NCI-H1105 (cell line): ENCODE measurements at regions not wholly inside any gene's neighbourhood (a gene's known extent, or its start where the extent isn't known, plus 50 kb on each side); places are given as distances from the start of the nearest gene placed in this dataset.
"Not testable (repeated sequence)": the region's sequence is repeated elsewhere in the genome, so short reads cannot be mapped to it uniquely, and the experiment has no call there.

Source experiments
- DNase-seq: peaks from one replicate; lab custom pipeline; 2025; lab: John Stamatoyannopoulos, UW

- DNase-seq = no peak
Observed at GRCh38 chr6:145546265-145546664, 189.1 kb downstream of the EPM2A start.

DNA sequence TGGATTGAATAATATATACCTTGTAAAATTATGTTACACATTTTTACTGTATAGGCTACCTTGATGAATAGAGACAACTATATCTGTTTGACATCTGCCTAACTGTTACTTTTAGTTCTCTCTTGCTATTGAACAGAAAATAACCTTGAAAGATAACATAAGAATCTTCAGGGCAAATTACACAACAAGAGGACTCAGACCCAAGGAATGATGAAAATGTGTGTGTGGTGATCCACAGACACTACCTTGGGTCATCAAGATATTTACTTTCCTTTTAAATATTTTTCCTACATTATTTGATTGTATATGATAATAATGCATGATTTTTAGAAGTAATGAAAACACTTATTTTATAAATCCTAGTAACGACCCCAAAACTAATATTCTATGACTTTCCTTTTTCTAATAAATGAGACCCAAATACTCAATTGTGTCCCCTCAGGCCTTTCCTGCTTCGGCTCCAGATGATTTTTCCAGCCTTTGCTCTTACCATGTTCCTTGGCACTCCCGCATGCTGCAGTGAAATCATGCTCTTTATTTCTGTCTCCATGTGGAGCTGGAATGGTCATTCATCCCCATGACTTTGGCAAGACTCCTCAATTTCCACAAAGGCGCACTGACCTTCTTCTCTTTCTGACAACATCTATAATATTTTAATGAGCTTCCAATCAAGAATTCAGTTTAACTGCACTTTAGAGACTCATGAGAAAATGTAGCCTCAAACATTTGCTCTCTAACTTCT, 187.6 kb downstream of the EPM2A start:
- no peak for DNase-seq

DNA sequence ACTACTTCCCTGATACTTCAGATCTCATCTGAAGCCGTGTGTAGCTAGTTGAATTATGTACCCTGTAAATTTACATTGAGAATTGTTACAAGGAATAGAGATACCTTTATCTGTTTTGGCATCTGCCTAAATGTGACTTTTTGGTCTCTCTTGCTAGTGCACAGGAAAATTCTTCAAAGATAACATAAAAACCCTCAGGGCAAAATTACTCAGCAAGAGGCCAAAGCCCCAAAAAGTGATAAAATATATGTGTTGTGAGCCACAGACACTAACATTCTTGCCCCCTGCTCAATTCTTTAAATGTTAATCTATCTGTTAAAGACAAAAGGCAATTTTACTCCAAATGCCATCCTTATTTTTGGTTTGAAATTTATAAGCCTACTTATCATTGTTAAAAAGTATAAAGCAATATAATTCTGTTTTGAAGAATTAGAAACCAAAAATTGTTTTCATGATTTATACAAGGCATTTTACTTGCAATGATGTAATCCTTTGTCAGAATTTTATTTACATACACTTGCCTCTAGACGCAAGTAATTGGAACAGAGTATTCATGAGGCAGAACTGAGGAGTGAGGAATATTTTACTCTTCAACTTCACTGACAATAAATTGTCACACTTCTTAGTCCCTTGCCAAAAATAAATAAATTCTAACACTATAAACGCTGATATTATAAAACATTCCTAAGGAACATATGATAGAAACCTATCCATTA, 186.2 kb downstream of the EPM2A start:
- no peak for DNase-seq

DNA sequence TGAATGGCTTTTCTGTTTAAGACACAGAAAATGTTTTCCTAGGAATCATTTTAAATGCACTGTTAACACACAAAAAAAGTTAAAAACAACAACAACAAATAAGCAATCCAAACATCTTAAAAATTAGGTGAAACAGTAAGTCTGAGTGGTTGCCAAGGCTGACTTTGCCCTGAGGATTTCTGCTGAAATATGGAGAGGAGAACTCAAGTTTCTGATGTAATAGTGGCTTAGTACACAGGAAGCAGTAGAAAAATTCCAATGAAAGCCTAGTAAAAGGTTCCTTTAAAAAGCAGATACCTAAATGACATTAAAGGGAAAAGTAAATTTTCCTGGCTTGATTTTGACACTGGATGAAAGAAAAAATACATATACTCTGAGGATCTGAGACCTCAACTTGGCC, 184.2 kb downstream of the EPM2A start:
- no peak for DNase-seq

DNA sequence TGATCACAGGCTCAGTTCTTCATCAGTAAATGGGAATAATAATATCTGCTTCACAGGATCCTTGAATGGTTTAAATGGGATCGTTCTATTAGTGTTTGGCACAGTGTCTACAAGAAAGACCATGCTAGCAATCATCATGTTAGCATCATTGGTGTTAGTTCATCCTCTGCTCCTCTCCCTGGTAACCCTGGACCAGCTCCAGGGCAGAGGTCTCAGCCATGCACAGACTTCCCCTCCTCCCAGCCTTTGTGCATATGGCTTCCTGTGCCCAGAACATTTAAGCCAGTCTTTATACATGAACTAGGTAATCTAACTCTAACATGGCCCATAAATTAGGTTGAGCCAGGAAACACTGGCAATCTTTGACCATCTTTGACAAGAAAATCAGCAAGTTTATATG, 180.2 kb downstream of the EPM2A start:
- DNase-seq = no peak

DNA sequence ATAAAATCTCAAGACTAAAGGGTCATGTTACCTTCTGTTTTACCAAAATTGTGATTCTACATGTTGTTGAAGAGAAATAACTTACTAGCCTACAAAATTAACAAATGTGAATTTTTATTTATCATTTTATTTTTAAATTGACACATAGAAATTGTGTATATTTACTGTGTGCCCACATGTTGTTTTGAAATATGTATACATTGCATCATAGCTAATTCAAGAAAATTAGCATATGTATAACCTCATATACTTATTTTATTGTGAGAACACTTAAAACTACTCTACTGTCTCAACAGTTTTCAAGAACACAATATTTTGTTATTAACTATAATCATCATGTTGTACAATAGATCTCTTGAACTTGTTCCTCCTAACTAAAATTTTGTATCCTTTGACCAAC, 177.8 kb downstream of the EPM2A start:
- DNase-seq = no peak

GRCh38 chr6:145559836-145560235, 175.5 kb downstream of the EPM2A start:
- DNase-seq = no peak

GRCh38 chr6:145561095-145562072, 173.9 kb downstream of the EPM2A start:
- DNase-seq = no peak

DNA sequence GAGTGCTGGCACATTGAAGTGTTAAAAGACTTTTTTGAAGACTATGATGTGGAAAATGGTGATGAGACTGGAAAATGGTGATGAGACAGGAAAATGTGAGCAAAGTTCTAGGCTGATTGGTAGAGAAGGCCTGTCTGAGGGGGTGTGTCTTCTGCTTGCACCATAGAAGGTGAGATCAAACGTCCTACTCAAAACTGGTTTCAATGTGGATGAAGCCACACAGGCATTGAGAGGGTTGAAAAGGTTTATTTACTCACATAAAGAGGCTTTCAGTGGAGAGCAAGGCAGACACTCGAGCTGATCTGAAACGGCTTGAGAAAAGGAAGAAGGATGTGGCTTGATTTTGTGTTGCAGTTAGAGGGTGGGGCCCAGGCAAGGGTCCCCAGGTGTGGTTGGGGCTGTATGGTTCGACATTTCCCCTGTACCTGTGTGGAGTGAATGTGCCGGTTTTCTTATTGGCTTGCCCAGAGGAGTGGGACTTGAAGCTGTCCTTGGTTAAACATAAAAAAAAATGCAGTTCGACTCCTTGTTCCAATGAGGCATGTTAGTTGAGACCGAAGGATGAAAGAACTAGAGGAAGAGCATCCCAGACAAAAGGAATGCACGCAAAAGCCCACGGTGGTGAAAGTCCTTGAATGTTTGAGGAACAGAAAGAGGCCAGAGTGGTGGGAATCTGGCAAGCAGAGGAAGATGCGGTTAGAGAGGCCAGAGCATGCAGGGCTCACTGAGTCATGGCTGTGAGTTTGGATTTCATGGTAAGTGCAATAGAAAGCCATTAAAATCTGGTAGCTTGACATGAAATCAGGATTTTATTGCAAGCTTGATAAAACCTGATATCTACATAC, 172.3 kb downstream of the EPM2A start:
- no peak for DNase-seq

DNA sequence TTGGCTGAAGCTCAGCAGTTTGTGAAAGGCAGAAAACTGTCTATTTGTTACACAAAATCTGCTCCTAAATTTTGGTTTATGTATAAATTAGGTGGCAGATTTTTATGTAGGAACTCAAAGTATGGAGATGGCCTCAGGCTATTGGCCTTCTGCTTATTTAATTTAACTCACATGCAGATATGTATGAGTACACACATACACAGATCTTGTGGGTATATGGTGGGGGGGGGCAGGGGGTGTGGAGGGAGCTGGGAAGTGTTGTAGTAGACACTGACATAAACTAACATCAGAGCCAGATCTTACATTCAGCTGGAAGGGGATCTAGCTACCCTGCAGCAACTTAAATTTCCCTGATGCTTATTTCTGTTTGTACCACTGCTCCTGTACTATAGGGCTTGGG, 170.8 kb downstream of the EPM2A start:
- DNase-seq = no peak

DNA sequence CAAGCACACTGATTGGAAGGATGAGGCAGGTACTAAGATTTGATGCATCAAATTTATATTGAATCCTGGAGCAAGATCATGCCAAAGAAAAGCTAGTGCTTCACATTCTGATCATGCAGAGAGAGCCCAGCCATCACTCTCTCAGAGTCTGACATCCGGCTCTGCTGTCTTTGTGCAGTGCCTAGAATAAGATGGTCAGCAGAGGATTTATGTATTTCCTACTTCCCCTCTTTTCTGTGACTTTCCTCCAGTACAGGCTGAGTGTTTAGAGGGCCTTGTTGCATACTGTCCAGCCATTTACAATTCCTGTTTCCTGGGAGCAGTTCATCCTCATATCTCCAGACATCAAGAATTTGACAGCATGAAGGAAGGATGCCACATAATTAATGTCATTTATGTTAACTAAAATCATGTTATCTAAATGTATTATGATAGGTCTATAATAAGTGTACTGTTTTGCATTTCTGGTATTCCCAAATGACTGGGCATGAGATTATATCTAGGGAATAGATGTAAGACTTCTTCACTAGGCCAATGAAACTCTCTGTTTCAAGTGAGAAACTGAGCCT, 167.6 kb downstream of the EPM2A start:
- no peak for DNase-seq

- DNase-seq = no peak
Observed at GRCh38 chr6:145569140-145569539, 166.2 kb downstream of the EPM2A start.

DNA sequence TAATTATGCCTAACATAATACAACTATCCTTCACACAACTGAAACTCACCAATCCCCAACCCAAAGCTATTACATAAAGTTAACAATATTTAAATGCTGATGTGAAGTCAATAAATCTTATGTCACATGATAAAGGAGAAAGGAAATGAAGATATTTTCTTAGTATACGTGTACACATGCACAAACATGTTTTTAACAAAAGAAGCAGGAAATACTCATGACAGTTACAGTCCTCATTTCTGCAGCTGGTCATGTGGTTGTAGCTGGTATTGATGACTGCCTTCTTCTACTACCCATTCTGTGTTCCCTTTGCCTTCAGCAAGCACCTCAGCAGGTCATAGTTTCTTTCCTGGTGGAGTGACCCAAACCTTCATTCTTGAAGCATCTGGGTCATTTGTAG, 165.0 kb downstream of the EPM2A start:
- not testable (repeated sequence) for DNase-seq

GRCh38 chr6:145574269-145574668, 161.1 kb downstream of the EPM2A start:
- DNase-seq = not testable (repeated sequence)
